ENCODE measurements at regions not wholly inside any gene's neighbourhood (a gene's known extent, or its start where the extent isn't known, plus 50 kb on each side); places are given as distances from the start of the nearest gene placed in this dataset.

- intact Hi-C loops (cut with micrococcal nuclease), result no loop called here
- Histone ChIP-seq H3K4me1 (ENCODE audit: insufficient read depth, low read length) (no peaks in the 10 kb centered on the region), H3K36me3 (ENCODE audit: insufficient read depth, low read length) (no peaks in the 10 kb centered on the region), H3K9me3 (ENCODE audit: control insufficient read depth in 1 of 2, low read length in 2 of 2) (no peaks in the 10 kb centered on the region), H3K27me3 (ENCODE audit: insufficient read depth, low read length) (no peaks in the 10 kb centered on the region), H3K27ac (ENCODE audit: low read depth, low read length) (no peak overlapping the region), H3K4me3 (ENCODE audit: low read length in 2 of 2) (no peak overlapping the region)
- H3K4me1 Mint-ChIP-seq, result no peaks in the 10 kb centered on the region
- DNase-seq, result no peak
- peaks cover 2 to 22% (median 7%) of the 10 kb centered on the region in 8 donors for H3K9me3 Mint-ChIP-seq
- H3K36me3 Mint-ChIP-seq, result no peaks in the 10 kb centered on the region
- ChIA-PET POLR2A (ENCODE audit: partially characterized antibody) (no interaction called here), CTCF (ENCODE audit: partially characterized antibody) (no interaction called here)
- no peak overlapping the region for H3K4me3 Mint-ChIP-seq
- no peaks in the 10 kb centered on the region for H3K27me3 Mint-ChIP-seq
- H3K27ac Mint-ChIP-seq, result no peak overlapping the region
Measured at GRCh38 chr7:51693258-51693657, 376.6 kb upstream of the COBL start.

- no peak for DNase-seq
Measured at GRCh38 chr7:51689547-51689946, 372.9 kb upstream of the COBL start.

GRCh38 chr7:51685794-51686193 is 369.2 kb upstream of the COBL start:
- CTCF ChIA-PET (ENCODE audit: partially characterized antibody), result no interaction called here

More at GRCh38 chr7:51689547-51689946, 372.9 kb upstream of the COBL start:
- intact Hi-C loops (cut with micrococcal nuclease), result no loop called here
- no peaks in the 10 kb centered on the region for H3K4me1 Mint-ChIP-seq
- Histone ChIP-seq H3K4me3 (ENCODE audit: low read length in 2 of 2) (no peak overlapping the region), H3K9me3 (ENCODE audit: control insufficient read depth in 1 of 2, low read length in 2 of 2) (no peaks in the 10 kb centered on the region), H3K36me3 (ENCODE audit: insufficient read depth, low read length) (no peaks in the 10 kb centered on the region), H3K27me3 (ENCODE audit: insufficient read depth, low read length) (no peaks in the 10 kb centered on the region), H3K27ac (ENCODE audit: low read depth, low read length) (no peak overlapping the region), H3K4me1 (ENCODE audit: insufficient read depth, low read length) (no peaks in the 10 kb centered on the region)
- H3K27ac Mint-ChIP-seq, result no peak overlapping the region
- POLR2A ChIA-PET (ENCODE audit: partially characterized antibody), result no interaction called here
- CTCF ChIA-PET (ENCODE audit: partially characterized antibody), result no interaction called here
- H3K9me3 Mint-ChIP-seq, result peaks cover 0 to 32% (median 6%) of the 10 kb centered on the region in 8 donors
- H3K27me3 Mint-ChIP-seq, result no peaks in the 10 kb centered on the region
- no peaks in the 10 kb centered on the region for H3K36me3 Mint-ChIP-seq
- H3K4me3 Mint-ChIP-seq, result no peak overlapping the region

GRCh38 chr7:51680594-51681399 is 364.2 kb upstream of the COBL start:
- Histone ChIP-seq H3K27ac (ENCODE audit: low read depth, low read length) (no peak overlapping the region), H3K4me1 (ENCODE audit: insufficient read depth, low read length) (no peaks in the 10 kb centered on the region), H3K27me3 (ENCODE audit: insufficient read depth, low read length) (no peaks in the 10 kb centered on the region), H3K36me3 (ENCODE audit: insufficient read depth, low read length) (no peaks in the 10 kb centered on the region), H3K9me3 (ENCODE audit: control insufficient read depth in 1 of 2, low read length in 2 of 2) (no peaks in the 10 kb centered on the region), H3K4me3 (ENCODE audit: low read length in 2 of 2) (no peak overlapping the region)
- H3K4me3 Mint-ChIP-seq, result no peak overlapping the region
- DNase-seq, result no peak
- intact Hi-C loops (cut with micrococcal nuclease), result no loop called here
- POLR2A ChIA-PET (ENCODE audit: partially characterized antibody), result no interaction called here
- CTCF ChIA-PET (ENCODE audit: partially characterized antibody), result no interaction called here
- H3K9me3 Mint-ChIP-seq, result peaks cover 0 to 17% (median 10%) of the 10 kb centered on the region in 8 donors
- H3K27me3 Mint-ChIP-seq, result no peaks in the 10 kb centered on the region
- H3K36me3 Mint-ChIP-seq, result no peaks in the 10 kb centered on the region
- H3K4me1 Mint-ChIP-seq, result no peaks in the 10 kb centered on the region
- H3K27ac Mint-ChIP-seq, result no peak overlapping the region

More at GRCh38 chr7:51685794-51686193, 369.2 kb upstream of the COBL start:
- H3K36me3 ChIP-seq (ENCODE audit: insufficient read depth, low read length), result no peaks in the 10 kb centered on the region
- H3K4me1 Mint-ChIP-seq, result no peaks in the 10 kb centered on the region
- H3K4me3 ChIP-seq (ENCODE audit: low read length in 2 of 2), result no peak overlapping the region
- no peaks in the 10 kb centered on the region for H3K27me3 ChIP-seq (ENCODE audit: insufficient read depth, low read length)
- no peaks in the 10 kb centered on the region for H3K36me3 Mint-ChIP-seq
- no peaks in the 10 kb centered on the region for H3K9me3 ChIP-seq (ENCODE audit: control insufficient read depth in 1 of 2, low read length in 2 of 2)
- POLR2A ChIA-PET (ENCODE audit: partially characterized antibody), result no interaction called here
- H3K4me1 ChIP-seq (ENCODE audit: insufficient read depth, low read length), result no peaks in the 10 kb centered on the region
- no peaks in the 10 kb centered on the region for H3K27me3 Mint-ChIP-seq
- intact Hi-C loops (cut with micrococcal nuclease), result no loop called here
- no peak for DNase-seq
- no peak overlapping the region for H3K27ac Mint-ChIP-seq
- H3K4me3 Mint-ChIP-seq, result no peak overlapping the region
- peaks cover 2 to 30% (median 7%) of the 10 kb centered on the region in 8 donors for H3K9me3 Mint-ChIP-seq
- H3K27ac ChIP-seq (ENCODE audit: low read depth, low read length), result no peak overlapping the region

GRCh38 chr7:51679358-51679757 is 362.7 kb upstream of the COBL start:
- CTCF ChIA-PET (ENCODE audit: partially characterized antibody), result no interaction called here
- Mint-ChIP-seq H3K9me3 (peaks cover 0 to 21% (median 15%) of the 10 kb centered on the region in 8 donors), H3K4me1 (no peaks in the 10 kb centered on the region), H3K27me3 (no peaks in the 10 kb centered on the region), H3K36me3 (no peaks in the 10 kb centered on the region), H3K4me3 (no peak overlapping the region), H3K27ac (no peak overlapping the region)
- no peaks in the 10 kb centered on the region for H3K36me3 ChIP-seq (ENCODE audit: insufficient read depth, low read length)
- H3K9me3 ChIP-seq (ENCODE audit: control insufficient read depth in 1 of 2, low read length in 2 of 2), result no peaks in the 10 kb centered on the region
- no peak overlapping the region for H3K4me3 ChIP-seq (ENCODE audit: low read length in 2 of 2)
- intact Hi-C loops (cut with micrococcal nuclease), result no loop called here
- no peaks in the 10 kb centered on the region for H3K4me1 ChIP-seq (ENCODE audit: insufficient read depth, low read length)
- no peaks in the 10 kb centered on the region for H3K27me3 ChIP-seq (ENCODE audit: insufficient read depth, low read length)
- no peak overlapping the region for H3K27ac ChIP-seq (ENCODE audit: low read depth, low read length)
- POLR2A ChIA-PET (ENCODE audit: partially characterized antibody), result no interaction called here
- DNase-seq, result no peak

GRCh38 chr7:51666751-51667150 is 350.1 kb upstream of the COBL start:
- Mint-ChIP-seq H3K4me3 (no peak overlapping the region), H3K4me1 (no peaks in the 10 kb centered on the region), H3K36me3 (no peaks in the 10 kb centered on the region), H3K27me3 (no peaks in the 10 kb centered on the region), H3K9me3 (peaks cover 0 to 10% (median 3%) of the 10 kb centered on the region in 8 donors), H3K27ac (no peak overlapping the region)
- DNase-seq, result no peak
- intact Hi-C loops (cut with micrococcal nuclease), result no loop called here
- POLR2A ChIA-PET (ENCODE audit: partially characterized antibody), result no interaction called here
- H3K4me3 ChIP-seq (ENCODE audit: low read length in 2 of 2), result no peak overlapping the region
- no peaks in the 10 kb centered on the region for H3K9me3 ChIP-seq (ENCODE audit: control insufficient read depth in 1 of 2, low read length in 2 of 2)
- CTCF ChIA-PET (ENCODE audit: partially characterized antibody), result no interaction called here
- H3K27me3 ChIP-seq (ENCODE audit: insufficient read depth, low read length), result no peaks in the 10 kb centered on the region
- no peak overlapping the region for H3K27ac ChIP-seq (ENCODE audit: low read depth, low read length)
- no peaks in the 10 kb centered on the region for H3K4me1 ChIP-seq (ENCODE audit: insufficient read depth, low read length)
- H3K36me3 ChIP-seq (ENCODE audit: insufficient read depth, low read length), result no peaks in the 10 kb centered on the region

- H3K36me3 Mint-ChIP-seq, result no peaks in the 10 kb centered on the region
- H3K27me3 ChIP-seq (ENCODE audit: insufficient read depth, low read length), result no peaks in the 10 kb centered on the region
- no peak overlapping the region for H3K27ac ChIP-seq (ENCODE audit: low read depth, low read length)
- H3K4me3 Mint-ChIP-seq, result no peak overlapping the region
- intact Hi-C loops (cut with micrococcal nuclease), result no loop called here
- no peak overlapping the region for H3K4me3 ChIP-seq (ENCODE audit: low read length in 2 of 2)
- no peaks in the 10 kb centered on the region for H3K9me3 ChIP-seq (ENCODE audit: control insufficient read depth in 1 of 2, low read length in 2 of 2)
- ChIA-PET CTCF (ENCODE audit: partially characterized antibody) (no interaction called here), POLR2A (ENCODE audit: partially characterized antibody) (no interaction called here)
- H3K4me1 ChIP-seq (ENCODE audit: insufficient read depth, low read length), result no peaks in the 10 kb centered on the region
- peaks cover 0 to 10% (median 3%) of the 10 kb centered on the region in 8 donors for H3K9me3 Mint-ChIP-seq
- no peaks in the 10 kb centered on the region for H3K4me1 Mint-ChIP-seq
- no peaks in the 10 kb centered on the region for H3K27me3 Mint-ChIP-seq
- DNase-seq, result no peak
- no peaks in the 10 kb centered on the region for H3K36me3 ChIP-seq (ENCODE audit: insufficient read depth, low read length)
- H3K27ac Mint-ChIP-seq, result no peak overlapping the region
Measured at GRCh38 chr7:51666266-51666665, 349.7 kb upstream of the COBL start.

Measured in CD4-positive, alpha-beta memory T cell (primary cell).